B cell (primary cell): ENCODE measurements at regions not wholly inside any gene's neighbourhood (a gene's known extent, or its start where the extent isn't known, plus 50 kb on each side); places are given as distances from the start of the nearest gene placed in this dataset.

Source experiments
- ATAC-seq: fragments of 200-7000 bp; cut with Tn5 transposase; one replicate; pipeline ENCODE4 v1.10.0; 2021; ENCODE audit warnings: low read depth, mild to moderate bottlenecking, moderate number of reproducible peaks, moderate library complexity
- CTCF ChIA-PET: fragments of 350-600 bp; sonication (Branson Sonifier 250); formaldehyde crosslinking; loops from one replicate; lab custom pipeline; 2021; ENCODE audit warnings: antibody characterized with exemption, inconsistent platforms; lab: Charles Lee
- POLR2A ChIA-PET: fragments of 350-600 bp; sonication (Branson Sonifier 250); formaldehyde crosslinking; loops from one replicate; lab custom pipeline; 2021; ENCODE audit warnings: antibody characterized with exemption; lab: Charles Lee
- DNase-seq: peaks from one replicate; pipeline ENCODE4 v3.0.0; 2013
- H2AFZ ChIP-seq: 2 replicates; pipeline ENCODE4 v1.6.1; 2012; ENCODE audit warnings: mild to moderate bottlenecking, low read depth, low read length; ENCODE audit not compliant: insufficient read depth, poor library complexity, severe bottlenecking
- H3K27ac ChIP-seq, 2 donors: 1 replicate in 1 of 2; 2 replicates in 1 of 2; pipeline ENCODE4 v1.5.1; 2012 to 2013; ENCODE audit warnings: low read length in 2 of 2, mild to moderate bottlenecking in 2 of 2, moderate library complexity in 1 of 2
- H3K27me3 ChIP-seq, 4 experiments: fragments of 200-600 bp in 1 of 4; sonication (generic) in 1 of 4; replicated peaks in 1 of 4; 1 replicate in 2 of 4; 2 replicates in 2 of 4; pipeline versions ENCODE4 v1.6.1 to v1.7.0; 2013 to 2016; ENCODE audit warnings: low read length in 3 of 4, mild to moderate bottlenecking in 2 of 4, mixed read lengths in 1 of 4, moderate library complexity in 1 of 4; ENCODE audit not compliant: insufficient read depth in 4 of 4, control insufficient read depth in 3 of 4; ENCODE audit errors: control extremely low read depth in 1 of 4
- H3K36me3 ChIP-seq, 2 experiments: replicated peaks in 1 of 2; 1 replicate in 1 of 2; 2 replicates in 1 of 2; pipeline versions ENCODE4 v1.6.1 to v1.7.1; 2013; ENCODE audit warnings: low read length in 1 of 2; ENCODE audit not compliant: insufficient read depth in 2 of 2, control insufficient read depth in 1 of 2; ENCODE audit errors: control extremely low read depth in 1 of 2, extremely low read depth in 1 of 2
- H3K4me1 ChIP-seq, 2 donors: fragments of 200-600 bp in 1 of 2; sonication (generic) in 1 of 2; 1 replicate in 1 of 2; 2 replicates in 1 of 2; pipeline versions ENCODE4 v1.5.1 to v1.6.1; 2013 to 2017; ENCODE audit warnings: low read length in 2 of 2; ENCODE audit not compliant: control insufficient read depth in 2 of 2, insufficient read depth in 2 of 2
- H3K4me2 ChIP-seq: replicated peaks from 2 replicates; pipeline ENCODE3; 2012; ENCODE audit warnings: mild to moderate bottlenecking, low read depth, low read length; ENCODE audit not compliant: poor library complexity, severe bottlenecking
- H3K4me3 ChIP-seq, 5 experiments: fragments of 200-600 bp in 1 of 5; sonication (generic) in 1 of 5; 1 replicate in 3 of 5; 2 replicates in 2 of 5; pipeline versions ENCODE4 v1.5.1 to v1.7.0; 2011 to 2016; ENCODE audit warnings: low read length in 4 of 5, mild to moderate bottlenecking in 4 of 5, low read depth in 2 of 5, control low read depth in 1 of 5, moderate library complexity in 1 of 5; ENCODE audit not compliant: insufficient read depth in 1 of 5; ENCODE audit errors: control extremely low read depth in 1 of 5, extremely low read depth in 1 of 5
- H3K79me2 ChIP-seq: fragments of 200-600 bp; sonication (generic); one replicate; pipeline ENCODE4 v1.6.0; 2016; ENCODE audit warnings: low read length; ENCODE audit not compliant: control insufficient read depth, insufficient read depth
- H3K9ac ChIP-seq: fragments of 200-600 bp; sonication (generic); 2 replicates; pipeline ENCODE4 v1.6.1; 2017; ENCODE audit warnings: mild to moderate bottlenecking, low read length, moderate library complexity
- H3K9me3 ChIP-seq, 3 donors: one replicate each; pipeline versions ENCODE4 v1.6.1 to v1.7.1; 2013; ENCODE audit warnings: low read length in 2 of 3; ENCODE audit not compliant: control insufficient read depth in 2 of 3, insufficient read depth in 1 of 3; ENCODE audit errors: control extremely low read depth in 1 of 3
- H4K20me1 ChIP-seq: 2 replicates; pipeline ENCODE4 v1.6.0; 2012; ENCODE audit warnings: mild to moderate bottlenecking, low read length; ENCODE audit not compliant: insufficient read depth, control insufficient read depth, poor library complexity, severe bottlenecking
- H3K27ac Mint-ChIP-seq: one replicate; pipeline ENCODE4 v1.8.0; 2021; ENCODE audit warnings: mixed read lengths
- H3K27me3 Mint-ChIP-seq: one replicate; pipeline ENCODE4 v1.8.0; 2021; ENCODE audit warnings: mixed read lengths
- H3K4me1 Mint-ChIP-seq: one replicate; pipeline ENCODE4 v1.8.0; 2021; ENCODE audit warnings: mixed read lengths
- H3K4me3 Mint-ChIP-seq: one replicate; pipeline ENCODE4 v1.8.0; 2021; ENCODE audit warnings: mixed read lengths
- H3K9me3 Mint-ChIP-seq: one replicate; pipeline ENCODE4 v1.8.0; 2022; ENCODE audit warnings: mixed read lengths; ENCODE audit not compliant: insufficient read depth
- CTCF ChIP-seq: fragments of 200-600 bp; IDR thresholded peaks from one replicate; pipeline ENCODE4 v1.8.0; 2022; ENCODE audit warnings: antibody characterized with exemption, mild to moderate bottlenecking
- EZH2 ChIP-seq: IDR thresholded peaks from 2 replicates; pipeline ENCODE4 v1.6.1; 2012; ENCODE audit warnings: borderline replicate concordance, low read depth, mild to moderate bottlenecking, moderate library complexity, low read length; ENCODE audit not compliant: insufficient read depth, poor library complexity, severe bottlenecking
- WGBS: methylation state at CpG from one replicate; pipeline ENCODE4 v1.1.5; 2013; ENCODE audit warnings: missing lambda C conversion rate; ENCODE audit not compliant: insufficient coverage; 5-methylcytosine and 5-hydroxymethylcytosine counted together
- intact Hi-C: fragments of 100-400 bp; cut with micrococcal nuclease; formaldehyde crosslinking; loops from one replicate; pipeline ENCODE4 v1.10.0; 2022

GRCh38 chr7:348962-349743 is 59.2 kb downstream of the FOXL3 start:
- CTCF ChIA-PET: no interaction called here
- Histone ChIP-seq H3K4me1 (peaks cover 8 to 9% of the 10 kb centered on the region in 2 donors), H3K9ac (no peak overlapping the region), H3K36me3 (no peaks in the 10 kb centered on the region), H3K27ac (no peak overlapping the region), H4K20me1 (no peaks in the 10 kb centered on the region), H2AFZ (no peak overlapping the region), H3K27me3 (peaks cover 0 to 10% (median 2%) of the 10 kb centered on the region in 4 experiments), H3K79me2 (no peaks in the 10 kb centered on the region), H3K4me2 (no peak overlapping the region), H3K9me3 (peaks cover 0 to 49% (median 0%) of the 10 kb centered on the region in 3 donors), H3K4me3 (no peak overlapping the region)
- 76% methylated on average over 34 of the region's 34 CpGs for WGBS
- H3K4me3 Mint-ChIP-seq: no peak overlapping the region
- intact Hi-C loops: no loop called here
- no peaks in the 10 kb centered on the region for H3K9me3 Mint-ChIP-seq
- H3K4me1 Mint-ChIP-seq: peaks cover 9% of the 10 kb centered on the region
- DNase-seq: no peak
- POLR2A ChIA-PET: no interaction called here
- no peak for ATAC-seq
- H3K27ac Mint-ChIP-seq: no peak overlapping the region
- H3K27me3 Mint-ChIP-seq: peaks cover 6% of the 10 kb centered on the region
- TF ChIP-seq EZH2: no peak
- no peak for TF ChIP-seq CTCF

- H3K9me3 Mint-ChIP-seq: no peaks in the 10 kb centered on the region
- intact Hi-C loops: no loop called here
- ATAC-seq (no peak), DNase-seq (peak; percentile 30)
- Histone ChIP-seq H3K9me3 (peaks cover 0 to 55% (median 0%) of the 10 kb centered on the region in 3 donors), H4K20me1 (no peaks in the 10 kb centered on the region), H3K9ac (peak overlapping the region; percentile 35), H3K27ac (peak overlapping the region in 1 of 2 donors; percentile 31), H3K4me2 (peak overlapping the region; percentile 85), H3K4me1 (peaks cover 8 to 9% of the 10 kb centered on the region in 2 donors), H3K4me3 (peak overlapping the region; percentile 35 to 62 (median 52)), H3K79me2 (no peaks in the 10 kb centered on the region), H3K36me3 (no peaks in the 10 kb centered on the region), H3K27me3 (peaks cover 0 to 10% (median 2%) of the 10 kb centered on the region in 4 experiments), H2AFZ (peak overlapping the region; percentile 76)
- H3K27ac Mint-ChIP-seq: no peak overlapping the region
- peaks cover 6% of the 10 kb centered on the region for H3K27me3 Mint-ChIP-seq
- 2% methylated on average over 15 of the region's 20 CpGs for WGBS
- ChIA-PET CTCF (no interaction called here), POLR2A (no interaction called here)
- TF ChIP-seq CTCF: no peak
- TF ChIP-seq EZH2: no peak
- peaks cover 9% of the 10 kb centered on the region for H3K4me1 Mint-ChIP-seq
- no peak overlapping the region for H3K4me3 Mint-ChIP-seq
These were observed 61.3 kb downstream of the FOXL3 start for GRCh38 chr7:351256-351655.
